Osteoblast (primary cell): ENCODE measurements at regions not wholly inside any gene's neighbourhood (a gene's known extent, or its start where the extent isn't known, plus 50 kb on each side); places are given as distances from the start of the nearest gene placed in this dataset.

ENCODE experiments used
- DNase-seq: peaks from one replicate; pipeline ENCODE4 v3.0.0; 2011; ENCODE audit warnings: low spot score, mixed read lengths; ENCODE audit not compliant: insufficient read length; ENCODE audit errors: missing footprints
- H2AFZ ChIP-seq: 2 replicates; pipeline ENCODE4 v1.6.0; 2011; ENCODE audit warnings: mild to moderate bottlenecking, low read length
- H3K27ac ChIP-seq: 2 replicates; pipeline ENCODE4 v1.5.1; 2011; ENCODE audit warnings: mild to moderate bottlenecking, low read depth, low read length, moderate library complexity
- H3K27me3 ChIP-seq: 2 replicates; pipeline ENCODE4 v1.6.0; 2012; ENCODE audit warnings: mild to moderate bottlenecking, control low read depth, inconsistent platforms, low read length, moderate library complexity; ENCODE audit not compliant: insufficient read depth
- H3K36me3 ChIP-seq: 2 replicates; pipeline ENCODE4 v1.5.1; 2011; ENCODE audit warnings: mild to moderate bottlenecking, low read length, control low read depth, moderate library complexity; ENCODE audit not compliant: insufficient read depth
- H3K4me1 ChIP-seq: 2 replicates; pipeline ENCODE4 v1.5.1; 2011; ENCODE audit warnings: mild to moderate bottlenecking, low read length, control low read depth, moderate library complexity; ENCODE audit not compliant: insufficient read depth
- H3K4me2 ChIP-seq: 2 replicates; pipeline ENCODE4 v1.6.0; 2011; ENCODE audit warnings: mild to moderate bottlenecking, low read length; ENCODE audit not compliant: insufficient read depth
- H3K4me3 ChIP-seq: fragments of 200-600 bp; sonication (generic); 3 replicates; pipeline ENCODE4 v1.5.1; 2012; ENCODE audit warnings: mild to moderate bottlenecking, low read length, inconsistent platforms; ENCODE audit not compliant: insufficient read depth
- H3K79me2 ChIP-seq: 2 replicates; pipeline ENCODE4 v1.6.0; 2012; ENCODE audit warnings: mild to moderate bottlenecking, low read length, control low read depth, inconsistent platforms; ENCODE audit not compliant: insufficient read depth
- H3K9me3 ChIP-seq: 2 replicates; pipeline ENCODE4 v1.5.1; 2011; ENCODE audit warnings: low read depth, low read length, control low read depth
- H4K20me1 ChIP-seq: 2 replicates; pipeline ENCODE4 v1.6.0; 2012; ENCODE audit warnings: mild to moderate bottlenecking, low read length, control low read depth; ENCODE audit not compliant: insufficient read depth
- CTCF ChIP-seq: IDR thresholded peaks from 2 replicates; pipeline ENCODE4 v1.5.1; 2011; ENCODE audit warnings: mild to moderate bottlenecking, low read depth, low read length, moderate library complexity; ENCODE audit errors: extremely low read depth

- Histone ChIP-seq H3K4me1 (peaks cover 5% of the 10 kb centered on the region), H4K20me1 (no peaks in the 10 kb centered on the region), H3K36me3 (no peaks in the 10 kb centered on the region), H3K4me3 (no peak overlapping the region), H3K4me2 (no peak overlapping the region), H3K27ac (no peak overlapping the region), H3K9me3 (peaks cover 5% of the 10 kb centered on the region), H2AFZ (no peak overlapping the region), H3K79me2 (no peaks in the 10 kb centered on the region), H3K27me3 (no peaks in the 10 kb centered on the region)
- no peak for TF ChIP-seq CTCF
- peak; percentile 68 for DNase-seq
Observed at GRCh38 chr16:87054154-87054553, 263.0 kb downstream of the C16orf95 start.

GRCh38 chr16:87054856-87055255 lies 262.3 kb downstream of the C16orf95 start:
- no peak overlapping the region for H3K27ac ChIP-seq
- H3K4me1 ChIP-seq: peaks cover 5% of the 10 kb centered on the region
- no peak for TF ChIP-seq CTCF
- H3K9me3 ChIP-seq: peaks cover 5% of the 10 kb centered on the region
- peak; percentile 59 for DNase-seq
- H3K79me2 ChIP-seq: no peaks in the 10 kb centered on the region
- H3K27me3 ChIP-seq: no peaks in the 10 kb centered on the region
- no peaks in the 10 kb centered on the region for H3K36me3 ChIP-seq
- H2AFZ ChIP-seq: no peak overlapping the region
- no peaks in the 10 kb centered on the region for H4K20me1 ChIP-seq
- H3K4me3 ChIP-seq: no peak overlapping the region
- H3K4me2 ChIP-seq: no peak overlapping the region

- H3K36me3 ChIP-seq: no peaks in the 10 kb centered on the region
- DNase-seq: peak; percentile 96
- H2AFZ ChIP-seq: no peak overlapping the region
- H3K27me3 ChIP-seq: no peaks in the 10 kb centered on the region
- no peak overlapping the region for H3K4me2 ChIP-seq
- H3K27ac ChIP-seq: no peak overlapping the region
- H3K4me3 ChIP-seq: no peak overlapping the region
- no peaks in the 10 kb centered on the region for H3K79me2 ChIP-seq
- peak; percentile 46 for TF ChIP-seq CTCF
- H4K20me1 ChIP-seq: no peaks in the 10 kb centered on the region
- peaks cover 5% of the 10 kb centered on the region for H3K9me3 ChIP-seq
- peaks cover 11% of the 10 kb centered on the region for H3K4me1 ChIP-seq
Observed at GRCh38 chr16:87056083-87056482, 261.1 kb downstream of the C16orf95 start.

GRCh38 chr16:87056551-87056950 lies 260.6 kb downstream of the C16orf95 start:
- Histone ChIP-seq H3K9me3 (peaks cover 5% of the 10 kb centered on the region), H3K4me1 (peaks cover 11% of the 10 kb centered on the region), H3K79me2 (no peaks in the 10 kb centered on the region)

More at GRCh38 chr16:87056551-87056950, 260.6 kb downstream of the C16orf95 start:
- Histone ChIP-seq H3K4me3 (no peak overlapping the region), H3K27me3 (no peaks in the 10 kb centered on the region), H4K20me1 (no peaks in the 10 kb centered on the region), H2AFZ (no peak overlapping the region), H3K27ac (no peak overlapping the region), H3K4me2 (no peak overlapping the region), H3K36me3 (no peaks in the 10 kb centered on the region)
- TF ChIP-seq CTCF: no peak
- DNase-seq: peak; percentile 82
